ENCODE measurements at regions not wholly inside any gene's neighbourhood (a gene's known extent, or its start where the extent isn't known, plus 50 kb on each side); places are given as distances from the start of the nearest gene placed in this dataset.
A peak's percentile ranks its signal among the peaks of the same experiment; 100 is the strongest.

DNA sequence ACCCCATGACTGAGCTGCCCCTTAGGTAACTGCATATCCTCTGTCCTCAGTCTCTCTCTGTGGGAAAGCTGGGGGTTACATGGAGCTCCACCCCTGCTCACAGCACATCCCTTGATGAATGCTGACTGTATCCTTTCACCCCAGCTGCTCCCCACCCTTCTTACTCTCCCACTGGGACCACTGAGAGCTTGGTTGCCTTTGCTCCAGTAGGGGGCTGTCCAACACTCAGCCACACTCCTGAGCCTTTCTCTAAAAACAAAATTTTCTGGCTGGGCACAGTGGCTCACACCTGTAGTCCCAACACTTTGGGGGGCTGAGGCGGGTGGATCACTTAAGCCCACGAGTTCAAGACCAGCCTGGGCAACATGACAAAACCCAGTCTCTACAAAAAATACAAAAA lies 55.4 kb upstream of the EPCAM start:
- TF ChIP-seq, protein P1, sequence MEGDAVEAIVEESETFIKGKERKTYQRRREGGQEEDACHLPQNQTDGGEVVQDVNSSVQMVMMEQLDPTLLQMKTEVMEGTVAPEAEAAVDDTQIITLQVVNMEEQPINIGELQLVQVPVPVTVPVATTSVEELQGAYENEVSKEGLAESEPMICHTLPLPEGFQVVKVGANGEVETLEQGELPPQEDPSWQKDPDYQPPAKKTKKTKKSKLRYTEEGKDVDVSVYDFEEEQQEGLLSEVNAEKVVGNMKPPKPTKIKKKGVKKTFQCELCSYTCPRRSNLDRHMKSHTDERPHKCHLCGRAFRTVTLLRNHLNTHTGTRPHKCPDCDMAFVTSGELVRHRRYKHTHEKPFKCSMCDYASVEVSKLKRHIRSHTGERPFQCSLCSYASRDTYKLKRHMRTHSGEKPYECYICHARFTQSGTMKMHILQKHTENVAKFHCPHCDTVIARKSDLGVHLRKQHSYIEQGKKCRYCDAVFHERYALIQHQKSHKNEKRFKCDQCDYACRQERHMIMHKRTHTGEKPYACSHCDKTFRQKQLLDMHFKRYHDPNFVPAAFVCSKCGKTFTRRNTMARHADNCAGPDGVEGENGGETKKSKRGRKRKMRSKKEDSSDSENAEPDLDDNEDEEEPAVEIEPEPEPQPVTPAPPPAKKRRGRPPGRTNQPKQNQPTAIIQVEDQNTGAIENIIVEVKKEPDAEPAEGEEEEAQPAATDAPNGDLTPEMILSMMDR (IDR thresholded peaks at IDR 0.05; ENCODE audit: low read depth, low read length), result peak; percentile 13
- TF ChIP-seq MAX (IDR thresholded peaks at IDR 0.05; ENCODE audit: low read depth, low read length), result no peak

Data from NB4 (cell line).